Loucy (cell line): ENCODE measurements at regions not wholly inside any gene's neighbourhood (a gene's known extent, or its start where the extent isn't known, plus 50 kb on each side); places are given as distances from the start of the nearest gene placed in this dataset.

Experiments used
- H2AFZ ChIP-seq: fragments of 200-600 bp; sonication (generic); 2 replicates; pipeline ENCODE4 v1.6.0; 2016; ENCODE audit warnings: antibody characterized with exemption, mild to moderate bottlenecking, low read length, moderate library complexity
- H3F3A ChIP-seq: fragments of 200-600 bp; 2 replicates; pipeline ENCODE4 v1.6.0; 2016; ENCODE audit warnings: antibody characterized with exemption, low read depth, mild to moderate bottlenecking
- H3K27me3 ChIP-seq: fragments of 200-600 bp; sonication (generic); 2 replicates; pipeline ENCODE4 v1.6.1; 2014; ENCODE audit warnings: low read length, mild to moderate bottlenecking; ENCODE audit not compliant: insufficient read depth, poor library complexity, severe bottlenecking
- H3K36me3 ChIP-seq: fragments of 200-600 bp; sonication (generic); 2 replicates; pipeline ENCODE4 v1.6.1; 2016; ENCODE audit warnings: low read length; ENCODE audit not compliant: insufficient read depth
- H3K4me1 ChIP-seq: fragments of 200-600 bp; sonication (generic); 2 replicates; pipeline ENCODE4 v1.5.1; 2014; ENCODE audit warnings: low read length, mild to moderate bottlenecking; ENCODE audit not compliant: insufficient read depth, poor library complexity, severe bottlenecking
- H3K4me2 ChIP-seq: fragments of 200-600 bp; sonication (generic); 2 replicates; pipeline ENCODE4 v1.6.0; 2014; ENCODE audit warnings: antibody characterized with exemption, low read length, low read depth, mild to moderate bottlenecking; ENCODE audit not compliant: poor library complexity, severe bottlenecking
- H3K4me3 ChIP-seq: fragments of 200-600 bp; sonication (generic); 2 replicates; pipeline ENCODE4 v1.5.1; 2014; ENCODE audit warnings: low read length, mild to moderate bottlenecking, mixed read lengths; ENCODE audit not compliant: poor library complexity, severe bottlenecking
- H3K79me2 ChIP-seq: fragments of 200-600 bp; sonication (generic); 2 replicates; pipeline ENCODE4 v1.6.1; 2014; ENCODE audit warnings: low read length; ENCODE audit not compliant: insufficient read depth
- H3K9ac ChIP-seq: fragments of 200-600 bp; sonication (generic); 2 replicates; pipeline ENCODE4 v1.6.0; 2014; ENCODE audit warnings: mild to moderate bottlenecking, low read depth, low read length, moderate library complexity; ENCODE audit not compliant: poor library complexity, severe bottlenecking
- H3K9me2 ChIP-seq: fragments of 200-600 bp; sonication (generic); replicated peaks from 2 replicates; pipeline ENCODE4 v1.6.1; 2016; ENCODE audit warnings: low read depth, low read length, mixed read lengths
- H3K9me3 ChIP-seq: fragments of 200-600 bp; sonication (generic); 2 replicates; pipeline ENCODE4 v1.6.1; 2014; ENCODE audit warnings: mild to moderate bottlenecking, antibody characterized with exemption, low read length, low read depth; ENCODE audit not compliant: insufficient read depth
- H4K20me1 ChIP-seq: fragments of 200-600 bp; sonication (generic); 2 replicates; pipeline ENCODE4 v1.6.0; 2014; ENCODE audit warnings: antibody characterized with exemption, low read length, mild to moderate bottlenecking; ENCODE audit not compliant: insufficient read depth, poor library complexity, severe bottlenecking
- EZH2phosphoT487 ChIP-seq: fragments of 200-600 bp; IDR thresholded peaks from 2 replicates; pipeline ENCODE4 v1.6.1; 2018; ENCODE audit warnings: antibody characterized with exemption, mild to moderate bottlenecking, moderate library complexity, borderline replicate concordance
- TF ChIP-seq, protein P1 (sequence below): fragments of 200-600 bp; sonication (generic); conservative IDR thresholded peaks from 2 replicates; pipeline ENCODE4 v1.5.1; 2014; ENCODE audit warnings: mild to moderate bottlenecking, antibody characterized with exemption, low read length

DNA sequence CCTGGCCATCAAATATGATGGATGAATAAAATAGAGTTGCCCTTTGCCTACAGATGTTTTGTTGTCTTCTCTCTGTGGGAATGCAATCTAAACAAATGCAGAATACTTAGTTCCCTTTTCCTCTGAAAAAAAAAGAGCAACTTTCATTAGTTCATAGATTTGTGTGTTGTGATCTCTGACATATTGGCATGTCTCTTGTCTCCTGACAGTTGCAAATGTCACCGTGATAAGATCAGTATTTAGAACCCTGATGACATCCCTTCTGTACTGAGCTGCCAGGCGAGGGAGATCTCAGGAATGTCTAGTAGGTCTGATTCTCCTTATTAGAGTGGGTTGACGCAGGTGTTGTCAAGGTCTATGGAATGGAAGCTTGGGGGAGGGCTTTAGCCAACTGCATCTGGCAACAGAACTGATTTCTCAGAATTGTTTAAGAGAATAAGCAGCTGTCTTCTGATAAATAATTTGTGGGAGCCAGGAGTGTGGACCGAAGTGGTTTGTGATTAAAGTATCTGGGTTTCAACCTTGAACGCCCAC lies 130.4 kb downstream of the GALR1 start:
- Histone ChIP-seq H3F3A (no peaks in the 10 kb centered on the region), H3K36me3 (no peaks in the 10 kb centered on the region), H4K20me1 (no peaks in the 10 kb centered on the region), H2AFZ (no peak overlapping the region), H3K4me1 (peaks cover 4% of the 10 kb centered on the region), H3K27me3 (no peaks in the 10 kb centered on the region), H3K79me2 (no peaks in the 10 kb centered on the region), H3K9me3 (no peaks in the 10 kb centered on the region), H3K9me2 (no peaks in the 10 kb centered on the region), H3K4me3 (no peak overlapping the region), H3K9ac (no peak overlapping the region), H3K4me2 (no peak overlapping the region)
- TF ChIP-seq EZH2phosphoT487 = no peak
- TF ChIP-seq, protein P1, sequence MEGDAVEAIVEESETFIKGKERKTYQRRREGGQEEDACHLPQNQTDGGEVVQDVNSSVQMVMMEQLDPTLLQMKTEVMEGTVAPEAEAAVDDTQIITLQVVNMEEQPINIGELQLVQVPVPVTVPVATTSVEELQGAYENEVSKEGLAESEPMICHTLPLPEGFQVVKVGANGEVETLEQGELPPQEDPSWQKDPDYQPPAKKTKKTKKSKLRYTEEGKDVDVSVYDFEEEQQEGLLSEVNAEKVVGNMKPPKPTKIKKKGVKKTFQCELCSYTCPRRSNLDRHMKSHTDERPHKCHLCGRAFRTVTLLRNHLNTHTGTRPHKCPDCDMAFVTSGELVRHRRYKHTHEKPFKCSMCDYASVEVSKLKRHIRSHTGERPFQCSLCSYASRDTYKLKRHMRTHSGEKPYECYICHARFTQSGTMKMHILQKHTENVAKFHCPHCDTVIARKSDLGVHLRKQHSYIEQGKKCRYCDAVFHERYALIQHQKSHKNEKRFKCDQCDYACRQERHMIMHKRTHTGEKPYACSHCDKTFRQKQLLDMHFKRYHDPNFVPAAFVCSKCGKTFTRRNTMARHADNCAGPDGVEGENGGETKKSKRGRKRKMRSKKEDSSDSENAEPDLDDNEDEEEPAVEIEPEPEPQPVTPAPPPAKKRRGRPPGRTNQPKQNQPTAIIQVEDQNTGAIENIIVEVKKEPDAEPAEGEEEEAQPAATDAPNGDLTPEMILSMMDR = no peak

GRCh38 chr18:77380695-77381094 lies 131.0 kb downstream of the GALR1 start:
- H3K9me3 ChIP-seq = no peaks in the 10 kb centered on the region
- no peak overlapping the region for H2AFZ ChIP-seq
- TF ChIP-seq, protein P1 = no peak
- TF ChIP-seq EZH2phosphoT487 = no peak
- H3K36me3 ChIP-seq = no peaks in the 10 kb centered on the region
- H3K4me2 ChIP-seq = no peak overlapping the region
- H3K4me3 ChIP-seq = no peak overlapping the region
- H3K9ac ChIP-seq = no peak overlapping the region
- H3K27me3 ChIP-seq = no peaks in the 10 kb centered on the region
- no peaks in the 10 kb centered on the region for H3K79me2 ChIP-seq
- H4K20me1 ChIP-seq = no peaks in the 10 kb centered on the region
- peaks cover 10% of the 10 kb centered on the region for H3K4me1 ChIP-seq
- H3K9me2 ChIP-seq = no peaks in the 10 kb centered on the region
- H3F3A ChIP-seq = no peaks in the 10 kb centered on the region

- H2AFZ ChIP-seq = no peak overlapping the region
Measured at GRCh38 chr18:77392321-77392720, 142.7 kb downstream of the GALR1 start.

More at GRCh38 chr18:77392321-77392720, 142.7 kb downstream of the GALR1 start:
- Histone ChIP-seq H3K4me2 (no peak overlapping the region), H3K36me3 (no peaks in the 10 kb centered on the region), H3K9ac (no peak overlapping the region), H3F3A (no peaks in the 10 kb centered on the region), H3K4me3 (no peak overlapping the region), H3K27me3 (no peaks in the 10 kb centered on the region), H3K9me2 (no peaks in the 10 kb centered on the region), H3K79me2 (no peaks in the 10 kb centered on the region), H4K20me1 (no peaks in the 10 kb centered on the region), H3K4me1 (peaks cover 11% of the 10 kb centered on the region), H3K9me3 (0 out of 2 replicates have a peak, but pooled peaks cover 5% of the 10 kb centered on the region)
- TF ChIP-seq, protein P1 = no peak
- TF ChIP-seq EZH2phosphoT487 = no peak
